ENCODE measurements at regions not wholly inside any gene's neighbourhood (a gene's known extent, or its start where the extent isn't known, plus 50 kb on each side); places are given as distances from the start of the nearest gene placed in this dataset.

DNA sequence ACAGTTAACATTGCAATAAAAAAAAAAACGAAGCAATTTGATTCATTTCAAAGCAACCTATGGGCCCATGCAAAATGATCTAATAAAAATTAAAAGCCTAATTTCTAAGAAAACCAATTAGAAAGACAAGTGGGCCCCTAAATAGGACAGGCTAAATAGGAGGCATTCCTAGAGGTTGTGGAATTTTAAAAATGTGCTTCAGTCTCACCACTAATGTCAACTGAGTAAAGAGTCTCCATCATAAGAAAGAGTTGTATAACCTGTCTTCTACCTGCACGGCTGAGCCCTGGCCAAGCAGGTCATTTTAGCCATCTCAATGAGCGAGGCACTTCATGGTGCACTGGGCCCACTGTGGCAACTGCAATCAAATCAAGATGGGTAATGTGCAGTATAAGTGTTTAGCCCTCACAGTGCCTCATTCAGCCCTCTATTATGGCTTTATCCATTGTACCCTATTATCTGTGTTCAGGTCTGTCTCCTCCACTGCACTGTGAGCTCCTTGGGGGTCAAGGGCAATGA is 76.4 kb downstream of the PRSS23 start:
- TF ChIP-seq, protein P1, sequence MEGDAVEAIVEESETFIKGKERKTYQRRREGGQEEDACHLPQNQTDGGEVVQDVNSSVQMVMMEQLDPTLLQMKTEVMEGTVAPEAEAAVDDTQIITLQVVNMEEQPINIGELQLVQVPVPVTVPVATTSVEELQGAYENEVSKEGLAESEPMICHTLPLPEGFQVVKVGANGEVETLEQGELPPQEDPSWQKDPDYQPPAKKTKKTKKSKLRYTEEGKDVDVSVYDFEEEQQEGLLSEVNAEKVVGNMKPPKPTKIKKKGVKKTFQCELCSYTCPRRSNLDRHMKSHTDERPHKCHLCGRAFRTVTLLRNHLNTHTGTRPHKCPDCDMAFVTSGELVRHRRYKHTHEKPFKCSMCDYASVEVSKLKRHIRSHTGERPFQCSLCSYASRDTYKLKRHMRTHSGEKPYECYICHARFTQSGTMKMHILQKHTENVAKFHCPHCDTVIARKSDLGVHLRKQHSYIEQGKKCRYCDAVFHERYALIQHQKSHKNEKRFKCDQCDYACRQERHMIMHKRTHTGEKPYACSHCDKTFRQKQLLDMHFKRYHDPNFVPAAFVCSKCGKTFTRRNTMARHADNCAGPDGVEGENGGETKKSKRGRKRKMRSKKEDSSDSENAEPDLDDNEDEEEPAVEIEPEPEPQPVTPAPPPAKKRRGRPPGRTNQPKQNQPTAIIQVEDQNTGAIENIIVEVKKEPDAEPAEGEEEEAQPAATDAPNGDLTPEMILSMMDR (IDR thresholded peaks at IDR 0.05; ENCODE audit: low read depth, low read length, poor library complexity, severe bottlenecking) = no peak
- TF ChIP-seq EZH2phosphoT487 (IDR thresholded peaks at IDR 0.05; ENCODE audit: borderline replicate concordance, low read length) = no peak
